CD8-positive, alpha-beta memory T cell (primary cell): ENCODE measurements at regions not wholly inside any gene's neighbourhood (a gene's known extent, or its start where the extent isn't known, plus 50 kb on each side); places are given as distances from the start of the nearest gene placed in this dataset.

Experiments
- CTCF ChIA-PET: fragments of 350-600 bp; sonication (Branson Sonifier 250); formaldehyde crosslinking; loops from one replicate; lab custom pipeline; 2021; ENCODE audit warnings: antibody characterized with exemption; lab: Charles Lee
- POLR2A ChIA-PET: fragments of 350-600 bp; sonication (Branson Sonifier 250); formaldehyde crosslinking; loops from one replicate; lab custom pipeline; 2021; ENCODE audit warnings: antibody characterized with exemption; lab: Charles Lee
- DNase-seq, 5 donors: peaks; one replicate each; pipeline versions ENCODE4 v3.0.0 to v3.0.0-alpha.2; 2020 to 2022; ENCODE audit warnings: mixed read lengths in 1 of 5
- H3K27ac ChIP-seq: one replicate; pipeline ENCODE4 v1.7.0; 2013; ENCODE audit warnings: low read depth, mild to moderate bottlenecking, low read length, moderate library complexity
- H3K27me3 ChIP-seq: 2 replicates; pipeline ENCODE4 v1.7.0; 2013; ENCODE audit warnings: low read length, mild to moderate bottlenecking; ENCODE audit not compliant: insufficient read depth, poor library complexity, severe bottlenecking
- H3K36me3 ChIP-seq: 2 replicates; pipeline ENCODE4 v1.7.0; 2013; ENCODE audit warnings: mild to moderate bottlenecking, low read length, moderate library complexity; ENCODE audit not compliant: insufficient read depth
- H3K4me1 ChIP-seq: 2 replicates; pipeline ENCODE4 v1.7.0; 2013; ENCODE audit warnings: mild to moderate bottlenecking, low read length, moderate library complexity; ENCODE audit not compliant: insufficient read depth
- H3K4me3 ChIP-seq: 2 replicates; pipeline ENCODE4 v1.7.0; 2013; ENCODE audit warnings: mild to moderate bottlenecking, low read length
- H3K9me3 ChIP-seq: 2 replicates; pipeline ENCODE4 v1.7.0; 2013; ENCODE audit warnings: mild to moderate bottlenecking, low read length
- H3K27ac Mint-ChIP-seq, 8 donors: one replicate each; pipeline ENCODE4 v1.8.0; 2020 to 2021; ENCODE audit warnings: mixed read lengths in 8 of 8, mild to moderate bottlenecking in 6 of 8, inconsistent platforms in 3 of 8, moderate library complexity in 3 of 8
- H3K27me3 Mint-ChIP-seq, 2 donors: one replicate each; pipeline ENCODE4 v1.8.0; 2020 to 2021; ENCODE audit warnings: mixed read lengths in 2 of 2, mild to moderate bottlenecking in 1 of 2, moderate library complexity in 1 of 2
- H3K36me3 Mint-ChIP-seq, 3 donors: one replicate each; pipeline ENCODE4 v1.8.0; 2020 to 2021; ENCODE audit warnings: mixed read lengths in 3 of 3, inconsistent platforms in 1 of 3, mild to moderate bottlenecking in 1 of 3
- H3K4me1 Mint-ChIP-seq, 3 donors: one replicate each; pipeline ENCODE4 v1.8.0; 2020 to 2021; ENCODE audit warnings: mixed read lengths in 3 of 3, inconsistent platforms in 1 of 3, mild to moderate bottlenecking in 1 of 3
- H3K4me3 Mint-ChIP-seq, 7 donors: one replicate each; pipeline ENCODE4 v1.8.0; 2020 to 2021; ENCODE audit warnings: mixed read lengths in 7 of 7, mild to moderate bottlenecking in 6 of 7, moderate library complexity in 4 of 7, inconsistent platforms in 2 of 7
- H3K9me3 Mint-ChIP-seq, 5 donors: one replicate each; pipeline ENCODE4 v1.8.0; 2020 to 2022; ENCODE audit warnings: mixed read lengths in 5 of 5, mild to moderate bottlenecking in 3 of 5, moderate library complexity in 2 of 5, inconsistent platforms in 1 of 5

GRCh38 chr2:15726321-15727057 is 134.8 kb downstream of the DDX1 start:
- CTCF ChIA-PET = no interaction called here
- H3K4me3 Mint-ChIP-seq = no peak overlapping the region

DNA sequence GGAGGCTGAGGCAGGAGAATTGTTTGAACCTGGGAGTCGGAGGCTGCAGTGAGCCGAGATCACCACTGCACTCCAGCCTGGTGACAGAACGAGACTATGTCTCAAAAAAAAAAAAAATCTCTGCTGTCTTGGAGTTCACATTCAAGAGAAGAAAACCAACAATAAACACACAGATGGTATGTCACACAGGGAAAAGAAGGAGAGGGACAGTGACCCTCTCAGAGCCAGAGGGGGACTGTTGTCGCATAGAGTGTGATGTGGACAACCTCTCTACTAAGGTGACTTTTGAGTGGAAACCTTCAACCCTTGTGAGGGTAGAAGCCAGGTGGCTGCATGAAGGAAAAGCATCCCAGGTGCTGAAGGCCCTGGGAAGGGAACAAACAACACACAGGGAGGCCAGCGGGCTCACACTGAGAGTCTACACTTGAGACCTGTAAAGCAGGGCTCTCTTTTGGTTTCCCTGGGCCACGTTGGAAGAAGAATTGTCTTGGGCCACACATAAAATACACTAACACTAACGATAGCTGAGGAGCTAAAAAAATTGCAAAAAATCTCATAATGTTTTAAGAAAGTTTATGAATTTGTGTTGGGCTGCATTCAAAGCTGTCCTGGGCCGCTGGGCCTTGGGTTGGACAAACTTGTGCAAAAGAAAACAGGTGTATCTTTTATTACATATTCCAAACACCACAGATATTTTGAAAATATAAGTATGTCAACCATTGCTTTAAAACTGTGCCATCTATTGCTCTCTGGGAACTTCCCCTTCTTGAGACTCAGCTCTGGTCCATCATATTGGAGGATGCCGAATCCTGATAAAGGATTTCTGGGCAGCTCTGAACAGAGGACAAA is 136.0 kb downstream of the DDX1 start:
- H3K27me3 Mint-ChIP-seq = peaks cover 7 to 12% of the 10 kb centered on the region in 2 donors
- DNase-seq = no peak
- no peaks in the 10 kb centered on the region for H3K36me3 Mint-ChIP-seq
- H3K4me1 Mint-ChIP-seq = no peaks in the 10 kb centered on the region
- H3K9me3 Mint-ChIP-seq = peaks cover 0 to 1% (median 0%) of the 10 kb centered on the region in 5 donors
- H3K4me3 Mint-ChIP-seq = no peak overlapping the region
- ChIA-PET POLR2A (no interaction called here), CTCF (no interaction called here)
- Histone ChIP-seq H3K4me3 (no peak overlapping the region), H3K9me3 (no peaks in the 10 kb centered on the region), H3K4me1 (no peaks in the 10 kb centered on the region), H3K27me3 (no peaks in the 10 kb centered on the region), H3K27ac (no peak overlapping the region), H3K36me3 (no peaks in the 10 kb centered on the region)
- no peak overlapping the region for H3K27ac Mint-ChIP-seq

More at GRCh38 chr2:15726321-15727057, 134.8 kb downstream of the DDX1 start:
- no peak overlapping the region for H3K27ac ChIP-seq
- H3K36me3 ChIP-seq = no peaks in the 10 kb centered on the region
- H3K4me1 Mint-ChIP-seq = no peaks in the 10 kb centered on the region
- no peaks in the 10 kb centered on the region for H3K4me1 ChIP-seq
- no peaks in the 10 kb centered on the region for H3K36me3 Mint-ChIP-seq
- peaks cover 7 to 10% of the 10 kb centered on the region in 2 donors for H3K27me3 Mint-ChIP-seq
- H3K4me3 ChIP-seq = no peak overlapping the region
- POLR2A ChIA-PET = no interaction called here
- no peaks in the 10 kb centered on the region for H3K27me3 ChIP-seq
- H3K9me3 ChIP-seq = no peaks in the 10 kb centered on the region
- peaks cover 0 to 1% (median 0%) of the 10 kb centered on the region in 5 donors for H3K9me3 Mint-ChIP-seq
- no peak overlapping the region for H3K27ac Mint-ChIP-seq
- no peak for DNase-seq

DNA sequence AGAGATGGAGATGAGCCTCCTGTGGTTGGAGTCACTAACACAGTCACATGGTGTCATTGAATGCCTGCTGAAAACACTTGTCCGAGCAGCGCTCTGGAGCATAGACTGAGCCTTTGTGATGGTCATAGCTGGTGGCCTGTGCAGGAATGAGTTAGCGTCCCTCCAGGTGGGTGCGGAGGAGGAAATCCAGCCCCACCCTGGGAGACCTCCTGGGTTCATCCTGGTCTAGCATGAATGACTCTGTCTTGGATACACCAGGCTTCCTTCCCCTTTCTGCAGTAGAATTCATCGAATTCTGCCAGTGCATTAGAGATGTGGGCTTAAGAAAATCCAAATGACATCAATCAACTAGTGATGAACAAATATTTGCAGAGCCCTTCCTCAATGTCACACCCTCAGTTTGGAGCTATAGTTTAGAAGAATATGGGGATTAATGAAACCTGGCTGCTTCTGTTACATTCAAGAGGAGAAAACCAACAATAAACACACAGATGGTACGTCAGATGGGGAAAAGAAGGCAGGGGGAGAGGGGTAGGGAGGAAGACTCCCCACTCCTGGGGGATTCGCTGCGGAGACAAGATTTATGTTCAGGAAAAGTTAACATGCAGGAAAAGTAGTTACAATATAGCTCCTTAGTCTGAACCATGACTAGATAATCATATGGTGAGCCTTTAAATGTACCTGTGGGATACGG is 136.7 kb downstream of the DDX1 start:
- no peaks in the 10 kb centered on the region for H3K27me3 ChIP-seq
- H3K4me1 ChIP-seq = no peaks in the 10 kb centered on the region
- Mint-ChIP-seq H3K4me3 (no peak overlapping the region), H3K27ac (no peak overlapping the region), H3K36me3 (no peaks in the 10 kb centered on the region), H3K9me3 (peaks cover 0 to 1% (median 0%) of the 10 kb centered on the region in 5 donors), H3K27me3 (peaks cover 7 to 12% of the 10 kb centered on the region in 2 donors), H3K4me1 (no peaks in the 10 kb centered on the region)
- no peaks in the 10 kb centered on the region for H3K9me3 ChIP-seq
- DNase-seq = no peak
- no peak overlapping the region for H3K4me3 ChIP-seq
- ChIA-PET POLR2A (no interaction called here), CTCF (no interaction called here)
- H3K36me3 ChIP-seq = no peaks in the 10 kb centered on the region
- no peak overlapping the region for H3K27ac ChIP-seq

DNA sequence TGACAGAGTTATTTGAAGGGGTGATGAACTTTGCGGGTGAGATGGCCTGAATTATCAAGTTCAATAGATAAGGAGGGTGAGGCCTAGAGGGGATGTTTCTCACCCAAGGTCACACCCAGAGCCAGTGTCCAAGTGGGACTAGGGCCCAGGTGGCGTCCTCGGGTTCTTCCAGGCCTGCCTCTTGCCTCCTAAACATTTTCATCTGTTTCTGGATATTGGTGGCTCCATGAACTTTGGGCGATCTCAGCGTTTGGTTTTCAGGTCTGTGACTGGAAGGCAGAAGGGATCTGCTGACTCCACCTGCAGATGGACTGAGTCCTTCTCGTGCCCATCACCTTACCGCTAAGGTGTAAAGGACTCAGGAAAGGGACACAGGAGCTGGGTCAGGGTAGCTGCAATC is 137.3 kb downstream of the DDX1 start:
- DNase-seq = no peak
- H3K36me3 Mint-ChIP-seq = no peaks in the 10 kb centered on the region
- no peaks in the 10 kb centered on the region for H3K4me1 ChIP-seq
- no peak overlapping the region for H3K4me3 ChIP-seq
- H3K4me1 Mint-ChIP-seq = no peaks in the 10 kb centered on the region
- H3K27ac Mint-ChIP-seq = no peak overlapping the region
- H3K9me3 ChIP-seq = no peaks in the 10 kb centered on the region
- H3K27me3 Mint-ChIP-seq = peaks cover 7 to 12% of the 10 kb centered on the region in 2 donors
- no peaks in the 10 kb centered on the region for H3K36me3 ChIP-seq
- no peak overlapping the region for H3K27ac ChIP-seq
- H3K4me3 Mint-ChIP-seq = no peak overlapping the region
- H3K9me3 Mint-ChIP-seq = peaks cover 0 to 1% (median 0%) of the 10 kb centered on the region in 5 donors
- POLR2A ChIA-PET = no interaction called here
- CTCF ChIA-PET = no interaction called here
- H3K27me3 ChIP-seq = no peaks in the 10 kb centered on the region

DNA sequence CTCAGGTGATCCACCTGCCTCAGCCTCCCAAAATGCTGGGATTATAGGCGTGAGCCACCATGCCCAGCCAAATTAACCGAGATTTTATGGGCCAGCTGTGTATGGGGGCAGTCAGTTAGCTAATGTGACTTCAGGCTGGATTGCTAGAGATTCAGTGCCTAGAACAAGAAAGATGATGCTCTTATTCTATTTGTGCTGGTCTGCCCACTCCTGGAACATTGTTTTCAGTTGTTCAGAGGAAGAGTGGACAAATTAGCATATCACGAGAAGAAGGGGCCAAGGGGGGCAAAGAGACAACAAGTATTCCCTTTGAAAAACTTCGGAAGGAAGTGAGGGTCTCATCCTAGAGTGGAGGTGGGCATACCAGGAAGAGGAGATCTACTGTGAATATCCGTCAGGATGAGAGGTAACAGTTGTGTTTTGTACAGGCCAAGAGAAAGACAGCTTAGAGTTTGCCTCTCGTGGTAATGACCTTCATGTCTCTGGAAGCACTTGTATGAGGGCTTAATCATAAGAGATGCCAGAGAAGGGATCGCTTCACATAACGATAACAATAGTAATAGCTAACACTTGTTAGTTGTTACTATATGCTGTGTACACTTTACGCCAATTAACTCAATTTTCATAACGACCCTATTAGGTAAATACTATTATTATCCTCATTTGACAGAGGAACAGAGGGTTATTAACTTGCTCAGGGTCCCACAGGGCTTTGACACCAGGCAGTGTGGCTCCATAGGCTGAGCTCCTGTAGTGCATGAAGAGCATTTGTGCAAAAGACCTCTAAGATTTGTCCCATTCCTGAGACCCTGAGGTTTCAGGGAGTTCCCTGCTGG is 138.3 kb downstream of the DDX1 start:
- H3K27ac Mint-ChIP-seq = no peak overlapping the region
- Histone ChIP-seq H3K27ac (no peak overlapping the region), H3K9me3 (no peaks in the 10 kb centered on the region), H3K4me3 (no peak overlapping the region), H3K27me3 (no peaks in the 10 kb centered on the region), H3K4me1 (no peaks in the 10 kb centered on the region), H3K36me3 (no peaks in the 10 kb centered on the region)
- H3K36me3 Mint-ChIP-seq = no peaks in the 10 kb centered on the region
- no peak overlapping the region for H3K4me3 Mint-ChIP-seq
- peaks cover 0 to 1% (median 0%) of the 10 kb centered on the region in 5 donors for H3K9me3 Mint-ChIP-seq
- no peaks in the 10 kb centered on the region for H3K4me1 Mint-ChIP-seq
- no peak for DNase-seq
- POLR2A ChIA-PET = no interaction called here
- CTCF ChIA-PET = no interaction called here
- H3K27me3 Mint-ChIP-seq = peaks cover 0 to 12% of the 10 kb centered on the region in 2 donors

DNA sequence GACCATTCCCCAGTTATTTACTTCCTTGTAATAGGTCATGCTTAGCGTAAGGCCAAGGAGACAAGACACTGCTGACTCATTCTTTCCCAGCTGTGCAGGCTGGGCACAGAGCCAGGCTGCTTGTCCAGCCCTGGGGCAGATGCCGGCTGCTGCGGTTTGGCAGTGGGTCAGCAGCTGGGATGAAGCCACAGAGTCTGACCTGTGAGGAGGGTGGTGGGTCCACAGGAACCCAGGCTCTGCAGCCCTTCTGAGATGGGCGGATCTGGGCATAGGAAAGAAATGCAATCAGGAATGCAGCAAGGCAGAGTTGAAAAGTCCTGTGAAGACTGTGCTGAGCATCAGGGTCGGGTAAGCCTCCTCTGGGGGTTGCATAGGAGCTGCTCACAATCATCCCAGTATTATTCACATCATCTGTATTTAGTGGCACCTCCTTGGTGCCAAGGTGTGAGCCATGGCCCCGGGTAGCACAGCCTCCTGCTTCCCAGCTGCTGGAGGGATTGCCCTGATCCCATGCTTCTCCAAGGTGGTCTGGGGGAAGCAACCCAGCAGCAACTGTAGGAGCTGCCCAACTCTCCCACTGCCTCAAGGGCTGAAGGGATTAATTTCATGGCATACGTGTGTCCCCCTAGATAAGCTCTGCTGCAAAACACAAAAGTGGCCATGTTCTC is 139.0 kb downstream of the DDX1 start:
- H3K27me3 Mint-ChIP-seq = peaks cover 0 to 15% of the 10 kb centered on the region in 2 donors
- no peak overlapping the region for H3K4me3 Mint-ChIP-seq
- Histone ChIP-seq H3K27ac (no peak overlapping the region), H3K36me3 (no peaks in the 10 kb centered on the region), H3K27me3 (no peaks in the 10 kb centered on the region), H3K9me3 (no peaks in the 10 kb centered on the region), H3K4me3 (no peak overlapping the region), H3K4me1 (no peaks in the 10 kb centered on the region)
- peaks cover 0 to 1% (median 0%) of the 10 kb centered on the region in 5 donors for H3K9me3 Mint-ChIP-seq
- POLR2A ChIA-PET = no interaction called here
- H3K4me1 Mint-ChIP-seq = no peaks in the 10 kb centered on the region
- CTCF ChIA-PET = no interaction called here
- H3K36me3 Mint-ChIP-seq = no peaks in the 10 kb centered on the region
- no peak for DNase-seq
- H3K27ac Mint-ChIP-seq = no peak overlapping the region

DNA sequence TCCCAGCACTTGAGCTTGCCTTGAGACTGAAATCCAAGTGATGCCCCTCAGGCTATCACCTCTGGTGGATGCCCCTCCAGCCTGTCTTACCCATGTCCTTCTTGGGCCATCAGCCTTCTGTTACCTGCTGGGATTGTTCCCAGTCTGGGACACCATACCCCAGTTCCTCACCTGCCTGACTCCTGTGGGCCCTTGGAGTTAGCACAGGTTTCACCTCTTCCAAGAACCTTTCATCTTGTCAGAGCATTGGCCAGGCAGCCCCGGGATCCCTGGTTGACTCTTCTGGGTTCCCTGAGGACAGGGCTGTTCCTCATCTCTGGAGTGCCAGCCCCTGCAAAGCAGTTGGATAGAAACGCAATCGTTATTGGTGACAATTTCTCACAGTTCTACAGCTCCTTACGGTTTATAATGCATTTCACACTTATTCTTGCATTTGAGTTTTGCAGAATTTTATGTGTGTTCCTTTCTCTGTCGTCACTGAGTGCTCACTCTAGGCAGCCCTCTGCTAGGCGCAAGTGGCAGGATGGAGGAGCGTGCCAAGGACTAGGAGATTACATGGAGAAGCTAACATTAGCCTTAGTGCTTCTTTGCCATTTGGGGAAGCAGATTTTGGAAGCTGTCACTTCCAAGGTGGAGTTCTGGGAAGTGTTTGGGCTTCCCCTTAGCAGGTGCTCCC is 139.7 kb downstream of the DDX1 start:
- Histone ChIP-seq H3K4me1 (no peaks in the 10 kb centered on the region), H3K4me3 (no peak overlapping the region), H3K27ac (no peak overlapping the region), H3K9me3 (no peaks in the 10 kb centered on the region), H3K27me3 (no peaks in the 10 kb centered on the region), H3K36me3 (no peaks in the 10 kb centered on the region)
- H3K36me3 Mint-ChIP-seq = no peaks in the 10 kb centered on the region
- POLR2A ChIA-PET = no interaction called here
- peaks cover 0 to under 1% (median 0%) of the 10 kb centered on the region in 5 donors for H3K9me3 Mint-ChIP-seq
- H3K27me3 Mint-ChIP-seq = peaks cover 0 to 12% of the 10 kb centered on the region in 2 donors
- H3K27ac Mint-ChIP-seq = no peak overlapping the region
- H3K4me3 Mint-ChIP-seq = no peak overlapping the region
- no peak for DNase-seq
- CTCF ChIA-PET = no interaction called here
- no peaks in the 10 kb centered on the region for H3K4me1 Mint-ChIP-seq
